Kidney (tissue), 13 donors: ENCODE measurements at regions not wholly inside any gene's neighbourhood (a gene's known extent, or its start where the extent isn't known, plus 50 kb on each side); places are given as distances from the start of the nearest gene placed in this dataset.

ENCODE experiments used
- DNase-seq, 5 donors: peaks; one replicate each; pipeline ENCODE4 v3.0.0-alpha.2; 2013 to 2020
- FAIRE-seq: peaks from 2 replicates; lab custom pipeline; 2012; peaks lifted over from hg19 to GRCh38; lab: Jason Lieb, UNC
- H3K27ac ChIP-seq, 2 donors: one replicate each; pipeline ENCODE4 v1.7.0; 2013; ENCODE audit warnings: low read depth in 2 of 2, low read length in 2 of 2, inconsistent platforms in 1 of 2
- H3K27me3 ChIP-seq: one replicate; pipeline ENCODE4 v1.7.1; 2013; ENCODE audit warnings: low read length, inconsistent platforms; ENCODE audit not compliant: control insufficient read depth, insufficient read depth
- H3K36me3 ChIP-seq, 3 donors: one replicate each; pipeline versions ENCODE4 v1.7.0 to v1.7.1; 2013; ENCODE audit warnings: low read length in 3 of 3, control low read depth in 1 of 3, inconsistent platforms in 1 of 3; ENCODE audit not compliant: insufficient read depth in 3 of 3, control insufficient read depth in 2 of 3
- H3K4me1 ChIP-seq, 3 donors: one replicate each; pipeline versions ENCODE4 v1.7.0 to v1.7.1; 2013; ENCODE audit warnings: low read length in 3 of 3, inconsistent platforms in 1 of 3, low read depth in 1 of 3; ENCODE audit not compliant: control insufficient read depth in 2 of 3, insufficient read depth in 2 of 3
- H3K4me3 ChIP-seq, 3 donors: one replicate each; pipeline versions ENCODE4 v1.7.0 to v1.8.1; 2013; ENCODE audit warnings: low read length in 3 of 3, control low read depth in 1 of 3, inconsistent platforms in 1 of 3
- H3K9ac ChIP-seq, 3 donors: one replicate each; pipeline versions ENCODE4 v1.7.0 to v1.7.1; 2013; ENCODE audit warnings: low read length in 3 of 3, control low read depth in 1 of 3, inconsistent platforms in 1 of 3
- H3K9me3 ChIP-seq, 3 donors: one replicate each; pipeline versions ENCODE4 v1.7.0 to v1.7.1; 2013; ENCODE audit warnings: low read length in 3 of 3, control low read depth in 1 of 3, inconsistent platforms in 1 of 3; ENCODE audit not compliant: control insufficient read depth in 2 of 3, insufficient read depth in 1 of 3
- CTCF ChIP-seq: IDR thresholded peaks from 3 replicates; pipeline ENCODE4 v1.5.1; 2012; ENCODE audit warnings: mild to moderate bottlenecking, moderate library complexity, borderline replicate concordance; ENCODE audit not compliant: insufficient read depth; ENCODE audit errors: extremely low read depth
- intact Hi-C: fragments of 100-400 bp; cut with DNase I; formaldehyde crosslinking; loops from one replicate; pipeline ENCODE4 v1.11.1; 2022
- donor health status: control.
- donor health status: control.
- donor health status: control.
- donor health status: control.
- donor health status: control.
- donor health status: DM: yes; HTN: yes; CAD: no.
- donor health status: Normal renal cell carcinoma (clear cell type).

GRCh38 chr2:228242591-228242990 is 61.1 kb upstream of the SPHKAP start:
- Histone ChIP-seq H3K27me3 (no peaks in the 10 kb centered on the region), H3K9ac (no peak overlapping the region), H3K9me3 (no peaks in the 10 kb centered on the region), H3K4me1 (no peaks in the 10 kb centered on the region), H3K36me3 (no peaks in the 10 kb centered on the region), H3K4me3 (no peak overlapping the region), H3K27ac (no peak overlapping the region)
- no peak for FAIRE-seq
- TF ChIP-seq CTCF = no peak
- DNase-seq = no peak
- intact Hi-C loops = no loop called here

DNA sequence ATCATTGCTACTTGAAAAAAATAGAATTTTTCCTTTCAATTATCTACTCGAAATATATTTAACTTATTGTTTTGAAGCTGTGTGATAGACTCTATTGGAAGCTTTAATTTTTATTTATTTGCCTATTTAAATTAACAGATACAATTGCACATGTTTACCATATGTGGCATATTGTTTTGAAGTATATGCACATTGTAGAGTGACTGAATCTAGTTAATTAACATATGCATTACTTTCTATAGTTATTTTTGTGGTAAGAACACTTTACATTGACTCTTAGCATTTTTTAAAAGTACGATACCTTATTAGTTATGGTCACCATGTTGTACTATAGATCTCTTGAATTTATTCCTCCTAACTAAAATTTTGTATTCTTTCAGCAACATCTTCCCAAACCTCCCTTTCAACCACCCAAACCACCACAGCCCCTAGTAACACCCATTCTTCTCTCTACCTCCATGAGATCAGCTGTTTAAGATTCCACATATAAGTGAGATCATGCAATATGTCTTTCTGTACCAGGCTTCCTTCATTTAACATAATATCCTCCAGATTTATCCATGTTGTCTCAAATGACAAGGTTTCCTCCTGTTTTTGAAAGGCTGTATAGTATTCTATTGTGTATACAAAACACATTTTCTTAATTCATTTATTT is 58.5 kb upstream of the SPHKAP start:
- intact Hi-C loops = no loop called here
- FAIRE-seq = no peak
- Histone ChIP-seq H3K27me3 (no peaks in the 10 kb centered on the region), H3K4me1 (no peaks in the 10 kb centered on the region), H3K36me3 (no peaks in the 10 kb centered on the region), H3K4me3 (no peak overlapping the region), H3K9me3 (no peaks in the 10 kb centered on the region), H3K27ac (no peak overlapping the region), H3K9ac (no peak overlapping the region)
- DNase-seq = no peak
- no peak for TF ChIP-seq CTCF

DNA sequence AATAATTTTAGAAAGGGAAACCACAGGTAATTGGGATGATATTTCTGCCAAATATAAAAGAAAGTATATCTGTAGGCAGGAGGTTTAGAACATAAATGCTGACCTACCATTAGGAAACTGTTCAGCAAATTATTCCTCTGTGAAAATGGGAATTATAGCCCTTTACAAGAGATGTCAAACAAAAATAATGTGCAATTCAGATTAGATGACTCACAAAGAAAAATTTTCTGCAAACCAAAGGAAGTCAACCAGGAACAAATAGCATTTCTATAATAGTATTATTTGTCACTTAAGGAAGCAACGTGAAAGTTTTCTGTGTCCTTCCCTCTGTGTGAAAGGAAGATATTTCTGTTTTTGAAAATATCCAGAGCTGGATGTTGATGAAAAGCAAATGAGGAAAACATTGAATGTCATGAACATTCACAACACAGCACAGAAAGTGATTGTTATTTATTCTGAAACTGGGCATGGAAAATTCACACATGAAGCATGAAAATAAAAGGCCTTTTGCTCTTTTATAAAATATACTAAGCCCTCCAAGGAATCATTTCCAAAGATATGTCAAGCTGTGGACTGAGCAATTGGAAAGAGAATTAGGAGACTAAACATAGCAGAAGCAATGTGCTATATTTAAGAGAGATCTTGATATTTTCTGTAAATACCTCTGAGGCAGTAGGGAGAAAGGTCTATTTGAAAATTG is 57.9 kb upstream of the SPHKAP start:
- no peaks in the 10 kb centered on the region for H3K4me1 ChIP-seq
- H3K4me3 ChIP-seq = no peak overlapping the region
- H3K27me3 ChIP-seq = no peaks in the 10 kb centered on the region
- TF ChIP-seq CTCF = no peak
- no peaks in the 10 kb centered on the region for H3K36me3 ChIP-seq
- DNase-seq (no peak), FAIRE-seq (no peak)
- no peak overlapping the region for H3K9ac ChIP-seq
- H3K27ac ChIP-seq = no peak overlapping the region
- intact Hi-C loops = no loop called here
- H3K9me3 ChIP-seq = no peaks in the 10 kb centered on the region
